Erythroblast (primary cell): ENCODE measurements at regions not wholly inside any gene's neighbourhood (a gene's known extent, or its start where the extent isn't known, plus 50 kb on each side); places are given as distances from the start of the nearest gene placed in this dataset.

Experiments used
- DNase-seq, 2 experiments: peaks; one replicate each; lab custom pipeline; 2025; lab: John Stamatoyannopoulos, UW
- GATA1 ChIP-seq: IDR thresholded peaks from 2 replicates; pipeline ENCODE4 v1.6.1; 2011; ENCODE audit warnings: low read depth, mild to moderate bottlenecking, control low read depth, low read length, moderate library complexity
- POLR2A ChIP-seq: IDR thresholded peaks from 2 replicates; pipeline ENCODE4 v1.6.1; 2011; ENCODE audit warnings: mild to moderate bottlenecking, low read length

- TF ChIP-seq GATA1 (no peak), POLR2A (no peak)
- no peak for DNase-seq
Measured at GRCh38 chr9:80586786-80587330, 1015.1 kb downstream of the TLE4 start.

DNA sequence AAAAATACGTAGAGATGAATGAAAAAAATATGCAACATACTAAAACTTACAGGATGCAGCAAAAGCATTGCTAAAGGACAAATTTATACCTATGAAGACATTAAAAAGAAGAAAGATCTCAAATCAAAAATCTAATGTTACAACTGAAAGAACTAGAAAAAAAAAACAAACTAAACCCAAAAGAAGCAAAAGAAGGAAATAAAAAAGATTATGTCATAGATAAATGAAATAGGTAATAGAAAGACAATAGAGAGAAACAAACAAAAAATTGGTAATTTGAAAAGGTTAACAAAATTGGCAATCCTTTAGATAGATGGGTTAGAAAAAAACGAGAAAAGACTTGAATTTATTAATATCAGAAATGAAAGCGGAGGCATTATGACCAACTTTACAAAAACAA, 1000.2 kb downstream of the TLE4 start:
- no peak for DNase-seq
- no peak for TF ChIP-seq POLR2A

GRCh38 chr9:80569236-80569635, 997.5 kb downstream of the TLE4 start:
- no peak for DNase-seq
- no peak for TF ChIP-seq POLR2A
- no peak for TF ChIP-seq GATA1

DNA sequence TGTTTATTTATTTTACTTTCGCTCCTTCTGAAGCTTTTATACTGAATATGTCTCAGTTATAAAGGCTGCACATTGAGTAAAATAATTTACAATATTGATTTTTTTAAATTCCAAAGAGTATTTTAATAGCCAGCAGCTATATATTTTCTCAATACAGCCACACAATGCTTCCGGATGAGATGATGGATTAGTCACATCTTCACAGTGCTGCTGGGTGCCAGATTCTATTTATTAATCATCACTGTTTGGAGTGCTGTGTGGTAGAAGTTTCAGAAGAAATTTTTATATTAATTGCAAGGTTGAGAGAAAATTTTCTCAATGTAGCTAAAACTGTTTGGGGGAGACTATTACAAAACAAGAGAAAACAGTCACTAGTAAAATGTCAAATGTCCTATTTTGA, 989.8 kb downstream of the TLE4 start:
- DNase-seq: no peak
- no peak for TF ChIP-seq GATA1
- no peak for TF ChIP-seq POLR2A

GRCh38 chr9:80560976-80561375, 989.2 kb downstream of the TLE4 start:
- DNase-seq: no peak
- TF ChIP-seq POLR2A (no peak), GATA1 (no peak)

GRCh38 chr9:80557256-80557655, 985.5 kb downstream of the TLE4 start:
- DNase-seq: no peak
- TF ChIP-seq POLR2A: no peak
- TF ChIP-seq GATA1: no peak

DNA sequence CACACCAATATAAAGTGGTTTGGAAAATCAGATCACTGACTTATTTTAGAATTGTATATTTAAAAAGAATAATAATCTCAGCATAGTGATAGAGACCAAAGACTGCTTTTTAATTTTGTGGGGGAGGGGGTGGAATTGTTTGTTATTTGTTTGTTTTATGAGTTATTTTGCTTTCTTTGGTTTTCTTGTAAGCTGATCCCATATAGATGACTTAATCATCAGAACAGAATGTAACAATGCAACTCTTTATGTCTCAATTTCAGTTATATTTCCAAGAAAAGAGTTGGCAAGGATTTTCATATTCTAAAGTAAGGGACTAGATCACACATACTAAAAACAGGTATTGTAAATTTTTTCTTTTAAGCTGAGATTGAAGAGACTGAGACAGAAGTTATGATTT, 984.9 kb downstream of the TLE4 start:
- TF ChIP-seq GATA1: no peak
- no peak for TF ChIP-seq POLR2A
- no peak for DNase-seq

- TF ChIP-seq POLR2A (no peak), GATA1 (no peak)
- DNase-seq: no peak
Measured at GRCh38 chr9:80555782-80556325, 984.1 kb downstream of the TLE4 start.

DNA sequence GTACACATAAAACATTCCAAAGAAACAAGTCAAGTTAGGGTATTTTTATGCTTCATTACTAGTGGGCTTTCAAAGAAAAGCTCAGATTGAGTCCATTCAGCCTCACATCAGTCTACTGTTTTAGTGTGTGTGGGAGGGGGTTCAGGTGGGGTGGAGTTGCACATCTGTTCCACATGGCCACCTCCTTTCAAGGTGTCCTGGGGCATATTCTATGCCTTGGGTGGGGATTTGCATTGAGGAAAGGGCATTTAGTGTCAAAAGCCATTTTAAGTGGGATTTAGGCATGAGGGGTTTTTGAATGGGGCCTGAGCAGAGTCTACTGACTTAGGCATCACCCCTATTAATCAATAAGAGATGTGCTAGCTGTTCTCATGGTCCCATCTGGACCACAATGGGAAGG, 983.1 kb downstream of the TLE4 start:
- no peak for TF ChIP-seq POLR2A
- no peak for TF ChIP-seq GATA1
- no peak for DNase-seq

DNA sequence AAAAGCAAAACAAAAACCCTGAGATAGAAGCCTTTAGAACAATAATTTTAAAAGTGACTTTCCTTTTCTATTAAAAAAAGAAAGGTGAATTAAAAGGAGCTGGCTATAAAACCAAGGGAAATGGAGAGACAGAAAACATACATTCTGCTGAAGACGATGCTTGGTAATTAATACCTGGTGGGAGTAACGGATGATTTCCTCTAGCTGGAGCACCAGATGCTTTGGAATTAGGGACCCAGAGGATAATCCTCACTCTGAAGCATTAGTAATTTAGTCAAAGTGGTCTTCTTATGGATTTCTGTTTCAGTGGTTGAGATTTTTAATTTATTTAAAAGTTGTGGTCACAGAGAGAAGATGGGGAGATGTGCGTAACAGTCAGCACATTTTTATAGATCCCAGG, 982.5 kb downstream of the TLE4 start:
- TF ChIP-seq GATA1: no peak
- TF ChIP-seq POLR2A: no peak
- no peak for DNase-seq

DNA sequence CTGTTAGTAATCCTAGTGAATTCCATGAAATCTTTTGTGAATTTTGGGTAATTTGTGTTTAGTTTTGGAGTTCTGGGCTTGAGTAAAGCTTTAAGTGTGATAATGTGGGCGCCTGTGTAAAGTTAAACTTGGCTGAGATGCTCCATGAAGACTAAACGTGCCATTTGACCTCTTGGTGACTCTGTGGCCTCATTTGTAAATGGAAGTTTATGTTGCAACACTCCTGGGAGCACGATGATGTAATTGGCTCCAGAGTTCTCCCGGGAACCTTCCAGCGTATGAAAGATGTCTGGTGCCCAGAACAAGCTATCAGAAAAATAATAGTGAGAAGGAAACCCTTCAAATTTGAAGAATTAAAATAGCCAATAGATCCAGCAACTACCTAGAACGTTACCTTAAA, 981.2 kb downstream of the TLE4 start:
- DNase-seq: no peak
- no peak for TF ChIP-seq GATA1
- no peak for TF ChIP-seq POLR2A

GRCh38 chr9:80550181-80550580, 978.4 kb downstream of the TLE4 start:
- no peak for DNase-seq
- no peak for TF ChIP-seq GATA1
- no peak for TF ChIP-seq POLR2A

DNA sequence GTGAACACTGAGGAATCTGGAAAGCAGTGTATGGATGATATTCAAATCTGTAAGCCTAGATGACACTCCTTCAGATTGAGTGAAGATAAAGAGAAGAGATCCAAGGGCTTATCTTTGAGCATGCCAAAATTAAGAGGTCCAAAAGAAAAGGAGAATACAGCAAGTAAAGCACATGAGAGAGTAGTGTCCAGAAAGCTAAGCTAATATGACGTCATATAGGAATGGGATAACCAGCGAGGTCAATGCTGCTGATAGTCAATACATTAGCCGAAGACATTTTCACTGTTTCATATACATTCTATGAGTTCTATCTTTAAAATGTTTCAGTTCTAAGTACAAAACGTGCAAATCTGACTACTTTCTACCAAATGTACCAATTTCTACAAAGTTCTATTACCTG, 975.8 kb downstream of the TLE4 start:
- DNase-seq: no peak
- TF ChIP-seq GATA1 (no peak), POLR2A (no peak)

GRCh38 chr9:80540387-80540786, 968.6 kb downstream of the TLE4 start:
- DNase-seq: no peak
- TF ChIP-seq POLR2A (no peak), GATA1 (no peak)

GRCh38 chr9:80538976-80539375, 967.2 kb downstream of the TLE4 start:
- TF ChIP-seq GATA1: no peak
- TF ChIP-seq POLR2A: no peak
- DNase-seq: no peak

GRCh38 chr9:80522465-80522864, 950.7 kb downstream of the TLE4 start:
- no peak for DNase-seq
- no peak for TF ChIP-seq POLR2A
- TF ChIP-seq GATA1: no peak
